ENCODE measurements at regions not wholly inside any gene's neighbourhood (a gene's known extent, or its start where the extent isn't known, plus 50 kb on each side); places are given as distances from the start of the nearest gene placed in this dataset.

GRCh38 chr1:218558271-218558810 is 213.2 kb downstream of the TGFB2 start:
- no peak for ATAC-seq

GRCh38 chr1:218565377-218565776 is 220.2 kb downstream of the TGFB2 start:
- H3K36me3 Mint-ChIP-seq (ENCODE audit: low read depth) = no peaks in the 10 kb centered on the region
- no peak for TF ChIP-seq CTCF (IDR thresholded peaks at IDR 0.05)

More at GRCh38 chr1:218558271-218558810, 213.2 kb downstream of the TGFB2 start:
- Mint-ChIP-seq H3K36me3 (ENCODE audit: low read depth) (no peaks in the 10 kb centered on the region), H3K27me3 (peaks cover 2% of the 10 kb centered on the region), H3K9me3 (no peaks in the 10 kb centered on the region), H3K27ac (no peak overlapping the region), H3K4me3 (no peak overlapping the region), H3K4me1 (ENCODE audit: low read depth) (no peaks in the 10 kb centered on the region)
- ChIA-PET POLR2A (no interaction called here), CTCF (no interaction called here)
- TF ChIP-seq CTCF (IDR thresholded peaks at IDR 0.05) = no peak
- intact Hi-C loops (cut with micrococcal nuclease) = no loop called here
- no peak for DNase-seq

GRCh38 chr1:218568962-218569550 is 223.9 kb downstream of the TGFB2 start:
- Mint-ChIP-seq H3K27ac (no peak overlapping the region), H3K36me3 (ENCODE audit: low read depth) (no peaks in the 10 kb centered on the region), H3K9me3 (no peaks in the 10 kb centered on the region), H3K27me3 (no peaks in the 10 kb centered on the region), H3K4me3 (no peak overlapping the region), H3K4me1 (ENCODE audit: low read depth) (no peaks in the 10 kb centered on the region)
- intact Hi-C loops (cut with micrococcal nuclease) = no loop called here
- ATAC-seq (no peak), DNase-seq (no peak)
- no peak for TF ChIP-seq CTCF (IDR thresholded peaks at IDR 0.05)
- ChIA-PET CTCF (no interaction called here), POLR2A (no interaction called here)

More at GRCh38 chr1:218565377-218565776, 220.2 kb downstream of the TGFB2 start:
- H3K9me3 Mint-ChIP-seq = no peaks in the 10 kb centered on the region
- CTCF ChIA-PET = no interaction called here
- H3K27ac Mint-ChIP-seq = no peak overlapping the region
- intact Hi-C loops (cut with micrococcal nuclease) = no loop called here
- ATAC-seq (no peak), DNase-seq (no peak)
- H3K27me3 Mint-ChIP-seq = no peaks in the 10 kb centered on the region
- POLR2A ChIA-PET = no interaction called here
- no peaks in the 10 kb centered on the region for H3K4me1 Mint-ChIP-seq (ENCODE audit: low read depth)
- no peak overlapping the region for H3K4me3 Mint-ChIP-seq

GRCh38 chr1:218570456-218570855 is 225.3 kb downstream of the TGFB2 start:
- ChIA-PET POLR2A (no interaction called here), CTCF (no interaction called here)
- H3K27me3 Mint-ChIP-seq = no peaks in the 10 kb centered on the region
- H3K9me3 Mint-ChIP-seq = no peaks in the 10 kb centered on the region
- H3K4me1 Mint-ChIP-seq (ENCODE audit: low read depth) = no peaks in the 10 kb centered on the region
- H3K4me3 Mint-ChIP-seq = no peak overlapping the region
- no peaks in the 10 kb centered on the region for H3K36me3 Mint-ChIP-seq (ENCODE audit: low read depth)
- no peak for ATAC-seq
- no peak for TF ChIP-seq CTCF (IDR thresholded peaks at IDR 0.05)
- no peak overlapping the region for H3K27ac Mint-ChIP-seq
- intact Hi-C loops (cut with micrococcal nuclease) = no loop called here
- no peak for DNase-seq

GRCh38 chr1:218571491-218571890 is 226.4 kb downstream of the TGFB2 start:
- ChIA-PET POLR2A (no interaction called here), CTCF (no interaction called here)
- H3K9me3 Mint-ChIP-seq = no peaks in the 10 kb centered on the region
- no peaks in the 10 kb centered on the region for H3K36me3 Mint-ChIP-seq (ENCODE audit: low read depth)
- no peaks in the 10 kb centered on the region for H3K4me1 Mint-ChIP-seq (ENCODE audit: low read depth)
- H3K27ac Mint-ChIP-seq = no peak overlapping the region
- no peak for ATAC-seq
- H3K4me3 Mint-ChIP-seq = no peak overlapping the region
- intact Hi-C loops (cut with micrococcal nuclease) = no loop called here
- TF ChIP-seq CTCF (IDR thresholded peaks at IDR 0.05) = no peak
- no peak for DNase-seq
- no peaks in the 10 kb centered on the region for H3K27me3 Mint-ChIP-seq

Data from activated CD8-positive, alpha-beta T cell treated with anti-CD3 and anti-CD28 coated beads for 36 hours (primary cell).